HCT116 (cell line): ENCODE measurements at regions not wholly inside any gene's neighbourhood (a gene's known extent, or its start where the extent isn't known, plus 50 kb on each side); places are given as distances from the start of the nearest gene placed in this dataset.
"Not testable (repeated sequence)": the region's sequence is repeated elsewhere in the genome, so short reads cannot be mapped to it uniquely, and the experiment has no call there.

Experiments used
- ATF3 ChIP-seq: IDR thresholded peaks from 2 replicates; pipeline ENCODE4 v1.6.1; 2012
- CTCF ChIP-seq, 3 experiments: fragments of 200-600 bp in 1 of 3; sonication (generic) in 1 of 3; IDR thresholded peaks in 2 of 3; conservative IDR thresholded peaks in 1 of 3; 2 replicates each; pipeline ENCODE4 v1.5.1; 2012 to 2017; ENCODE audit warnings: low read depth in 2 of 3, low read length in 2 of 3, antibody characterized with exemption in 1 of 3, borderline replicate concordance in 1 of 3, control low read depth in 1 of 3, mild to moderate bottlenecking in 1 of 3, mixed read lengths in 1 of 3, mixed run types in 1 of 3, moderate library complexity in 1 of 3; ENCODE audit not compliant: insufficient read depth in 1 of 3
- EZH2 ChIP-seq: fragments of 200-600 bp; sonication (generic); IDR thresholded peaks from 2 replicates; pipeline ENCODE4 v1.6.1; 2017; ENCODE audit warnings: antibody characterized with exemption, mixed run types
- POLR2A ChIP-seq: IDR thresholded peaks from 2 replicates; pipeline ENCODE4 v1.7.0; 2011; ENCODE audit warnings: borderline replicate concordance; ENCODE audit not compliant: insufficient read depth, insufficient read length; ENCODE audit errors: extremely low read depth
- POLR2AphosphoS5 ChIP-seq: IDR thresholded peaks from 2 replicates; pipeline ENCODE4 v1.6.1; 2011; ENCODE audit warnings: mild to moderate bottlenecking, low read depth, low read length, moderate library complexity
- SIN3A ChIP-seq: IDR thresholded peaks from 2 replicates; pipeline ENCODE4 v1.6.1; 2012; ENCODE audit warnings: low read depth
- ZNF274 ChIP-seq: fragments of 200-500 bp; sonication (Bioruptor generic); IDR thresholded peaks from 2 replicates; pipeline ENCODE4 v1.6.1; 2014; ENCODE audit warnings: mild to moderate bottlenecking, low read depth, low read length, inconsistent platforms

- TF ChIP-seq CTCF (IDR thresholded peaks at IDR 0.05 in 2 of 3, conservative IDR thresholded peaks at IDR 0.05 in 1 of 3; ENCODE audit: borderline replicate concordance in 1 of 3, insufficient read depth in 1 of 3, low read depth in 2 of 3, low read length in 2 of 3); POLR2A; POLR2AphosphoS5; ATF3; EZH2; SIN3A; ZNF274: not testable (repeated sequence)
Observed at GRCh38 chr4:3914511-3914910, 148.3 kb downstream of the ADRA2C start.
